H1 (cell line): ENCODE measurements at regions not wholly inside any gene's neighbourhood (a gene's known extent, or its start where the extent isn't known, plus 50 kb on each side); places are given as distances from the start of the nearest gene placed in this dataset.

Source experiments
- CTCF ChIA-PET: fragments of 300-600 bp; sonication (Branson Sonifier 250); formaldehyde crosslinking; loops from one replicate; lab custom pipeline; 2021; ENCODE audit not compliant: partially characterized antibody; lab: Charles Lee
- POLR2A ChIA-PET: fragments of 300-600 bp; sonication (Branson Sonifier 250); formaldehyde crosslinking; loops from one replicate; lab custom pipeline; 2021; ENCODE audit warnings: inconsistent platforms; ENCODE audit not compliant: partially characterized antibody; lab: Charles Lee
- DNase-seq, 2 experiments: peaks; one replicate each; pipeline versions ENCODE4 v3.0.0 to v3.0.0-alpha.2; 2010 to 2022; ENCODE audit warnings: low spot score in 2 of 2, low read depth in 1 of 2, mixed read lengths in 1 of 2
- FAIRE-seq: peaks from 2 replicates; lab custom pipeline; 2011; peaks lifted over from hg19 to GRCh38; lab: Jason Lieb, UNC
- H2AFZ ChIP-seq: 2 replicates; pipeline ENCODE4 v1.8.1; 2012; ENCODE audit warnings: low read length, inconsistent platforms
- H2AK5ac ChIP-seq: 2 replicates; pipeline ENCODE4 v1.6.1; 2013; ENCODE audit warnings: low read depth, low read length
- H2BK120ac ChIP-seq: replicated peaks from 2 replicates; pipeline ENCODE3; 2013; ENCODE audit warnings: low read depth, low read length, inconsistent platforms
- H2BK12ac ChIP-seq: 2 replicates; pipeline ENCODE4 v1.6.1; 2013; ENCODE audit warnings: low read depth, low read length
- H2BK15ac ChIP-seq: 2 replicates; pipeline ENCODE4 v1.6.1; 2013; ENCODE audit warnings: low read length
- H2BK20ac ChIP-seq: 2 replicates; pipeline ENCODE4 v1.6.1; 2013; ENCODE audit warnings: low read length
- H2BK5ac ChIP-seq: 2 replicates; pipeline ENCODE4 v1.6.1; 2013; ENCODE audit warnings: low read depth, low read length
- H3K14ac ChIP-seq: 2 replicates; pipeline ENCODE4 v1.6.1; 2013; ENCODE audit warnings: inconsistent platforms; ENCODE audit not compliant: insufficient read length
- H3K18ac ChIP-seq: 2 replicates; pipeline ENCODE4 v1.6.1; 2013; ENCODE audit warnings: low read length; ENCODE audit errors: extremely low read depth
- H3K23ac ChIP-seq: 2 replicates; pipeline ENCODE4 v1.6.1; 2013; ENCODE audit warnings: inconsistent platforms; ENCODE audit not compliant: insufficient read length
- H3K23me2 ChIP-seq: 2 replicates; pipeline ENCODE4 v1.6.1; 2013; ENCODE audit warnings: low read depth, low read length
- H3K27ac ChIP-seq: 2 replicates; pipeline ENCODE4 v1.6.1; 2011; ENCODE audit warnings: low read depth, low read length, inconsistent platforms
- H3K27me3 ChIP-seq, 4 experiments: replicated peaks in 1 of 4; 1 replicate in 1 of 4; 2 replicates in 3 of 4; pipeline versions ENCODE4 v1.6.1 to v1.8.1; 2011 to 2013; ENCODE audit warnings: low read length in 3 of 4, mild to moderate bottlenecking in 3 of 4, inconsistent platforms in 2 of 4, mixed read lengths in 2 of 4, moderate library complexity in 1 of 4; ENCODE audit not compliant: control insufficient read depth in 3 of 4, insufficient read depth in 3 of 4; ENCODE audit errors: extremely low read depth in 1 of 4
- H3K36me3 ChIP-seq, 4 experiments: 2 replicates each; pipeline versions ENCODE4 v1.6.1 to v1.8.1; 2011 to 2013; ENCODE audit warnings: mild to moderate bottlenecking in 4 of 4, low read length in 3 of 4, moderate library complexity in 2 of 4, control low read depth in 1 of 4, inconsistent platforms in 1 of 4; ENCODE audit not compliant: insufficient read depth in 4 of 4, control insufficient read depth in 2 of 4
- H3K4ac ChIP-seq: replicated peaks from 2 replicates; pipeline ENCODE3; 2013; ENCODE audit warnings: low read length, low read depth, mixed read lengths, inconsistent platforms; ENCODE audit not compliant: insufficient read length
- H3K4me1 ChIP-seq, 4 experiments: replicated peaks in 1 of 4; 1 replicate in 1 of 4; 2 replicates in 3 of 4; pipeline versions ENCODE4 v1.6.1 to v1.8.1; 2011 to 2013; ENCODE audit warnings: low read length in 3 of 4, inconsistent platforms in 2 of 4, mixed read lengths in 1 of 4; ENCODE audit not compliant: insufficient read depth in 4 of 4, control insufficient read depth in 3 of 4
- H3K4me2 ChIP-seq, 2 experiments: 2 replicates each; pipeline versions ENCODE4 v1.6.1 to v1.8.1; 2011 to 2013; ENCODE audit warnings: low read depth in 2 of 2, low read length in 2 of 2, control low read depth in 1 of 2, inconsistent platforms in 1 of 2, mild to moderate bottlenecking in 1 of 2; ENCODE audit not compliant: insufficient read depth in 1 of 2
- H3K4me3 ChIP-seq, 4 experiments: fragments of 200-600, 300-600 bp in 1 of 4; sonication (generic), shearing (Covaris generic), sonication (Bioruptor Twin) in 1 of 4; 2 replicates each; pipeline versions ENCODE4 v1.5.1 to v1.8.1; 2011 to 2016; ENCODE audit warnings: low read length in 4 of 4, low read depth in 3 of 4, control low read depth in 2 of 4, inconsistent platforms in 2 of 4, mild to moderate bottlenecking in 2 of 4, mixed read lengths in 1 of 4, moderate library complexity in 1 of 4; ENCODE audit not compliant: insufficient read depth in 2 of 4; ENCODE audit errors: extremely low read depth in 1 of 4
- H3K56ac ChIP-seq: replicated peaks from 2 replicates; pipeline ENCODE3; 2013; ENCODE audit warnings: low read depth, mild to moderate bottlenecking, mixed read lengths, low read length, inconsistent platforms; ENCODE audit not compliant: insufficient read length
- H3K79me1 ChIP-seq: 2 replicates; pipeline ENCODE4 v1.6.1; 2013; ENCODE audit warnings: low read depth, low read length, control low read depth
- H3K79me2 ChIP-seq, 2 experiments: 2 replicates each; pipeline versions ENCODE4 v1.6.1 to v1.8.1; 2012 to 2013; ENCODE audit warnings: low read length in 2 of 2, mild to moderate bottlenecking in 2 of 2, inconsistent platforms in 1 of 2; ENCODE audit not compliant: insufficient read depth in 2 of 2, control insufficient read depth in 1 of 2
- H3K9ac ChIP-seq, 4 experiments: replicated peaks in 1 of 4; 1 replicate in 1 of 4; 2 replicates in 3 of 4; pipeline versions ENCODE4 v1.6.1 to v1.8.1; 2011 to 2013; ENCODE audit warnings: low read depth in 3 of 4, low read length in 3 of 4, control low read depth in 2 of 4, mild to moderate bottlenecking in 2 of 4, moderate library complexity in 2 of 4, inconsistent platforms in 1 of 4; ENCODE audit errors: extremely low read depth in 1 of 4
- H3K9me3 ChIP-seq, 2 experiments: 2 replicates each; pipeline versions ENCODE4 v1.6.1 to v1.8.1; 2012 to 2013; ENCODE audit warnings: mild to moderate bottlenecking in 2 of 2, moderate library complexity in 2 of 2, control low read depth in 1 of 2, inconsistent platforms in 1 of 2, low read depth in 1 of 2, low read length in 1 of 2, mixed read lengths in 1 of 2; ENCODE audit not compliant: insufficient read depth in 2 of 2
- H4K20me1 ChIP-seq, 2 experiments: replicated peaks in 1 of 2; 2 replicates each; pipeline versions ENCODE3 to v1.8.1; 2011 to 2013; ENCODE audit warnings: inconsistent platforms in 2 of 2, low read length in 2 of 2, mild to moderate bottlenecking in 1 of 2; ENCODE audit not compliant: insufficient read depth in 2 of 2, control insufficient read depth in 1 of 2
- H4K5ac ChIP-seq: 2 replicates; pipeline ENCODE4 v1.6.1; 2013; ENCODE audit warnings: low read length, low read depth, mixed read lengths, inconsistent platforms; ENCODE audit not compliant: insufficient read length
- H4K8ac ChIP-seq: 2 replicates; pipeline ENCODE4 v1.8.0; 2013; ENCODE audit warnings: mild to moderate bottlenecking, moderate library complexity, low read length, inconsistent platforms; ENCODE audit not compliant: insufficient read depth; ENCODE audit errors: extremely low read depth
- H4K91ac ChIP-seq: replicated peaks from 2 replicates; pipeline ENCODE3; 2013; ENCODE audit warnings: low read length, mixed read lengths, inconsistent platforms; ENCODE audit not compliant: insufficient read length
- ATF2 ChIP-seq: IDR thresholded peaks from 2 replicates; pipeline ENCODE4 v1.6.1; 2012; ENCODE audit warnings: low read length, inconsistent platforms
- CHD1 ChIP-seq: IDR thresholded peaks from 2 replicates; pipeline ENCODE4 v1.6.1; 2012; ENCODE audit warnings: low read depth, low read length, improper control_type of control experiment
- EP300 ChIP-seq, 2 experiments: IDR thresholded peaks; 1 replicate in 1 of 2; 2 replicates in 1 of 2; pipeline ENCODE4 v1.6.1; 2011 to 2012; ENCODE audit warnings: low read depth in 2 of 2, low read length in 2 of 2, mild to moderate bottlenecking in 2 of 2, borderline replicate concordance in 1 of 2, inconsistent platforms in 1 of 2, moderate library complexity in 1 of 2
- KDM4A ChIP-seq: IDR thresholded peaks from one replicate; pipeline ENCODE4 v1.7.1; 2012; ENCODE audit warnings: low read depth, mild to moderate bottlenecking, moderate library complexity, low read length, inconsistent platforms; ENCODE audit not compliant: severe bottlenecking

- Histone ChIP-seq H3K4me2 (no peak overlapping the region), H3K9me3 (no peaks in the 10 kb centered on the region), H3K36me3 (no peaks in the 10 kb centered on the region), H4K91ac (no peak overlapping the region), H3K23me2 (no peaks in the 10 kb centered on the region), H3K79me2 (no peaks in the 10 kb centered on the region), H3K23ac (no peak overlapping the region), H2BK12ac (no peak overlapping the region), H3K4ac (no peak overlapping the region), H2AFZ (no peak overlapping the region), H3K56ac (no peak overlapping the region), H4K5ac (no peak overlapping the region), H3K18ac (no peak overlapping the region), H3K27ac (no peak overlapping the region), H2BK15ac (no peak overlapping the region), H3K14ac (no peak overlapping the region), H3K9ac (no peak overlapping the region), H2BK5ac (no peak overlapping the region), H3K27me3 (no peaks in the 10 kb centered on the region), H3K4me3 (no peak overlapping the region), H3K4me1 (no peaks in the 10 kb centered on the region), H4K8ac (no peak overlapping the region), H3K79me1 (no peaks in the 10 kb centered on the region), H4K20me1 (no peaks in the 10 kb centered on the region), H2BK20ac (no peak overlapping the region), H2BK120ac (no peak overlapping the region), H2AK5ac (no peak overlapping the region)
- FAIRE-seq, result no peak
- TF ChIP-seq KDM4A (no peak), ATF2 (no peak), EP300 (IDR thresholded peaks at IDR 0.05; ENCODE audit: borderline replicate concordance in 1 of 2, low read depth in 2 of 2, low read length in 2 of 2) (no peak), CHD1 (no peak)
- POLR2A ChIA-PET, result no interaction called here
- CTCF ChIA-PET, result no interaction called here
- DNase-seq, result no peak
These were observed 540.7 kb downstream of the METTL4 start for GRCh38 chr18:2030647-2031046.
